ENCODE measurements at regions not wholly inside any gene's neighbourhood (a gene's known extent, or its start where the extent isn't known, plus 50 kb on each side); places are given as distances from the start of the nearest gene placed in this dataset.

- Histone ChIP-seq H3K36me3 (no peaks in the 10 kb centered on the region), H3K27ac (no peak overlapping the region), H3K9me3 (ENCODE audit: severe bottlenecking) (no peaks in the 10 kb centered on the region), H3K27me3 (ENCODE audit: insufficient read depth, low read depth, severe bottlenecking) (no peaks in the 10 kb centered on the region), H3K4me3 (ENCODE audit: low read depth, low read length) (no peak overlapping the region)
- DNase-seq: no peak
- TF ChIP-seq, protein P1, sequence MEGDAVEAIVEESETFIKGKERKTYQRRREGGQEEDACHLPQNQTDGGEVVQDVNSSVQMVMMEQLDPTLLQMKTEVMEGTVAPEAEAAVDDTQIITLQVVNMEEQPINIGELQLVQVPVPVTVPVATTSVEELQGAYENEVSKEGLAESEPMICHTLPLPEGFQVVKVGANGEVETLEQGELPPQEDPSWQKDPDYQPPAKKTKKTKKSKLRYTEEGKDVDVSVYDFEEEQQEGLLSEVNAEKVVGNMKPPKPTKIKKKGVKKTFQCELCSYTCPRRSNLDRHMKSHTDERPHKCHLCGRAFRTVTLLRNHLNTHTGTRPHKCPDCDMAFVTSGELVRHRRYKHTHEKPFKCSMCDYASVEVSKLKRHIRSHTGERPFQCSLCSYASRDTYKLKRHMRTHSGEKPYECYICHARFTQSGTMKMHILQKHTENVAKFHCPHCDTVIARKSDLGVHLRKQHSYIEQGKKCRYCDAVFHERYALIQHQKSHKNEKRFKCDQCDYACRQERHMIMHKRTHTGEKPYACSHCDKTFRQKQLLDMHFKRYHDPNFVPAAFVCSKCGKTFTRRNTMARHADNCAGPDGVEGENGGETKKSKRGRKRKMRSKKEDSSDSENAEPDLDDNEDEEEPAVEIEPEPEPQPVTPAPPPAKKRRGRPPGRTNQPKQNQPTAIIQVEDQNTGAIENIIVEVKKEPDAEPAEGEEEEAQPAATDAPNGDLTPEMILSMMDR (IDR thresholded peaks at IDR 0.05; ENCODE audit: low read depth, low read length): no peak
Observed at GRCh38 chr2:42848265-42848664, 55.9 kb upstream of the HAAO start.

- no peaks in the 10 kb centered on the region for H3K36me3 ChIP-seq
- H3K9me3 ChIP-seq (ENCODE audit: severe bottlenecking): no peaks in the 10 kb centered on the region
- no peak overlapping the region for H3K27ac ChIP-seq
- TF ChIP-seq, protein P1 (IDR thresholded peaks at IDR 0.05; ENCODE audit: low read depth, low read length): no peak
- no peak overlapping the region for H3K4me3 ChIP-seq (ENCODE audit: low read depth, low read length)
- no peak for DNase-seq
- no peaks in the 10 kb centered on the region for H3K27me3 ChIP-seq (ENCODE audit: insufficient read depth, low read depth, severe bottlenecking)
Observed at GRCh38 chr2:42847596-42848151, 55.3 kb upstream of the HAAO start.

- H3K4me3 ChIP-seq (ENCODE audit: low read depth, low read length): no peak overlapping the region
- TF ChIP-seq, protein P1 (IDR thresholded peaks at IDR 0.05; ENCODE audit: low read depth, low read length): no peak
- no peak overlapping the region for H3K27ac ChIP-seq
- H3K27me3 ChIP-seq (ENCODE audit: insufficient read depth, low read depth, severe bottlenecking): no peaks in the 10 kb centered on the region
- DNase-seq: no peak
- no peaks in the 10 kb centered on the region for H3K36me3 ChIP-seq
- no peaks in the 10 kb centered on the region for H3K9me3 ChIP-seq (ENCODE audit: severe bottlenecking)
Observed at GRCh38 chr2:42846932-42847595, 54.7 kb upstream of the HAAO start.

GRCh38 chr2:42846026-42846425 lies 53.6 kb upstream of the HAAO start:
- TF ChIP-seq, protein P1 (IDR thresholded peaks at IDR 0.05; ENCODE audit: low read depth, low read length): no peak
- DNase-seq: no peak
- Histone ChIP-seq H3K4me3 (ENCODE audit: low read depth, low read length) (no peak overlapping the region), H3K27ac (no peak overlapping the region), H3K36me3 (no peaks in the 10 kb centered on the region), H3K9me3 (ENCODE audit: severe bottlenecking) (no peaks in the 10 kb centered on the region), H3K27me3 (ENCODE audit: insufficient read depth, low read depth, severe bottlenecking) (no peaks in the 10 kb centered on the region)

GRCh38 chr2:42844901-42845821 lies 52.8 kb upstream of the HAAO start:
- no peak for DNase-seq
- no peak overlapping the region for H3K27ac ChIP-seq
- TF ChIP-seq, protein P1 (IDR thresholded peaks at IDR 0.05; ENCODE audit: low read depth, low read length): no peak
- H3K9me3 ChIP-seq (ENCODE audit: severe bottlenecking): no peaks in the 10 kb centered on the region
- no peak overlapping the region for H3K4me3 ChIP-seq (ENCODE audit: low read depth, low read length)
- H3K36me3 ChIP-seq: no peaks in the 10 kb centered on the region
- H3K27me3 ChIP-seq (ENCODE audit: insufficient read depth, low read depth, severe bottlenecking): no peaks in the 10 kb centered on the region

Measured in WERI-Rb-1 (cell line).